T-helper 22 cell (primary cell): ENCODE measurements at regions not wholly inside any gene's neighbourhood (a gene's known extent, or its start where the extent isn't known, plus 50 kb on each side); places are given as distances from the start of the nearest gene placed in this dataset.
"Not testable (repeated sequence)": the region's sequence is repeated elsewhere in the genome, so short reads cannot be mapped to it uniquely, and the experiment has no call there.

Source experiments
- DNase-seq: peaks from one replicate; pipeline ENCODE4 v3.0.0-alpha.2; 2020; ENCODE audit warnings: low read depth

DNA sequence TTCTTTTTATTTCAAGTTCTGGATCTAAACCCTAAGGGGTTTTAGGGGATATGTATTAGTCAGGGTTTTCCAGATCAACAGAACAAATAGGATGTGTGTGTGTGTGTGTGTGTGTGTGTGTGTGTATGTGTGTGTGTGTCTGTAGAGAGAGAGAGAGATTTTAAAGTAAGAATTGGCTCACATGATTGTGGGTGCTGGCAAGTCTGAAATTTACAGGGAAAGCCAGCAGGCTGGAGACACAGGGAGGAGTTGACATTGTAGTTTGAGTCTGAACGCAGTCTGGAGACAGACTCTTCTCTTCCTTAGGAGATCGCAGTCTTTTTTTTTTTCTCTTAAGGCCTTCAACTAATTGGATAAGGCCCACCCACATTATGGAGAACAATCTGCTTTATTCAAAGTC is 428.8 kb upstream of the TBL1XR1 start:
- DNase-seq, result no peak

DNA sequence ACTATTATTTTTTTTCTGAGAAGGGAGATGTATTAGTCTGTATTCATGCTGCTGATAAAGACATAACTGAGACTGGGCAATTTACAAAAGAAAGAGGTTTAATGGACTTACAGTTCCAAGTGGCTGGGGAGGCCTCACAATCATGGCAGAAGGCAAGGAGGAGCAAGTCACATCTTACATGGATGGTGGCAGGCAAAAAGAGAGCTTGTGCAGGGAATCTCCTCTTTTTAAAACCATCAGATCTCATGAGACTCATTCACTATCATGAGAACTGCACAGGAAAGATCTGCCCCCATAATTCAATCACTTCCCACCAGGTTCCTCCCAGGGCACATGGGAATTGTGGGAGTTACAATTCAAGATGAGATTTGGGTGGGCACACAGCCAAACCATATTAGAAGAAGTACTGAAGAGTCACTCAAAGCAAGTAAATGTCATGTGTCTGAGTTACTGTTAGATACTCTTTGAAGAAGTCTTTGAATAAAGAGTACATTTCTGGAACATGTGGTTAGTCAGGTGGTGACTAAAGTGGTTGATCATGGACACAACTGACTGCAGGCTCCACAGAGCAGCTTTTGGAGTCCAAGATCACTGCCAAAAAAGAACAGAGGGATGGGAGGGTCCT is 430.9 kb upstream of the TBL1XR1 start:
- not testable (repeated sequence) for DNase-seq

DNA sequence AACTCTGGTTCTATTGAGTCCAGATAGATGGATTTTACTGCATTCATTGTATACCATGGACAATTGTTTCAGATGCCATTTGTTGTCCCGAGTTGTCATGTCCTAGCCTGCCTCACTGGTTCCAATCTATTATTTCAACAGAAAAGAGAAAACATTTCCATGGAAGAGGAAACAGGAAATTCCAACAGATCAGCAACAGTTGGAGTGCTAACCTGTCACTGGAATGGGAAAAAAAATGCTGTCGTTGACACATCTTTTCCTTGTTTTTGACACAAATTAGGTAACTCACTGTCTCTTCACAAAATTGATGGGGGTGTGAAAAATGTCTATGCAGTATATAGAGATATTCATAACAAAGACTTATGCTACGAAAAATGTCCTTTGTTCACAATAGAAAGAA is 432.0 kb upstream of the TBL1XR1 start:
- no peak for DNase-seq

DNA sequence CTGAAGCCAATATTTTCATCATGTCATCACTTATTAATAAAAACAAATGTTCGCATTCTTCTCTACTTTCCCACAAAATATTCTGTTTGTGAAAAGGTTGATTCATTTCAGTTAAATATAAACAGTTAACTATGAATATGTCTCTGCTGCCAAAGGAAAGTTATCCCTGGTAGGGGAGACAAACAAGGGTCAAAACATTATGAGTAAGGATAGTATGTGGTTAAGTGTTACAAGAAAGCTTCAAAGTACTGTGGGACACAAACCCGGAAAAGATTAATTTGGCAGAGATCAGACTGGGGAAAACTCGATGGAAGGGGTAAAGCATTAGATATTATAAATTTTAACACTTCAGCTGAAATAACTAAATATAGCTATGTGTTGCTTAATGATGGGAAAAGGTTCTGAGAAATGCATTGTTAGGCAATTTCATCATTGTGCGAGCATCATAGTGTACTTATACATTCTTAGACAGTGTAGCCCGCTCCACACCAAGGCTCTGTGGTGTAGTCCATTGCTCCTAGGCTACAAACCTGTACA is 436.5 kb upstream of the TBL1XR1 start:
- DNase-seq, result no peak

DNA sequence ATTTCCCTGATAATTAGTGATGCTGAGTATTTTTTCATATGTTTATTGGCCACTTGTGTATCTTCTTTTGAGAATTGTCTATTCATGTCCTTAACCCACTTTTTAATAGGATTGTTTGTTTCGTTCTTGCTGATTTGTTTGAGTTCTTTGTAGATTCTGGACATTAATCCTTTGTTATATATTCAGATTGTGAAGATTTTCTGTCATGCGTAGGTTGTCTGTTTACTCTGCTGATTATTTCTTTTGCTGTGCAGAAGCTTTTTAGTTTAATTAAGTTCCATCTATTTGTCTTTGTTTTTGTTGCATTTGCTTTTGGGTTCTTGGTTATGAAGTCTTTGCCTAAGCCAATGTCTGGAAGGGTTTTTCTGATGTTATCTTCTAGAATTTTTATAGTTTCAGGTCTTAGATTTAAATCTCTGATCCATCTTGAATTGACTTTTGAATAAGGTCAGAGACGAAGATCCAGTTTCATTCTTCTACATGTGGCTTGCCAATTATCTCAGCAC is 438.4 kb upstream of the TBL1XR1 start:
- DNase-seq, result not testable (repeated sequence)

DNA sequence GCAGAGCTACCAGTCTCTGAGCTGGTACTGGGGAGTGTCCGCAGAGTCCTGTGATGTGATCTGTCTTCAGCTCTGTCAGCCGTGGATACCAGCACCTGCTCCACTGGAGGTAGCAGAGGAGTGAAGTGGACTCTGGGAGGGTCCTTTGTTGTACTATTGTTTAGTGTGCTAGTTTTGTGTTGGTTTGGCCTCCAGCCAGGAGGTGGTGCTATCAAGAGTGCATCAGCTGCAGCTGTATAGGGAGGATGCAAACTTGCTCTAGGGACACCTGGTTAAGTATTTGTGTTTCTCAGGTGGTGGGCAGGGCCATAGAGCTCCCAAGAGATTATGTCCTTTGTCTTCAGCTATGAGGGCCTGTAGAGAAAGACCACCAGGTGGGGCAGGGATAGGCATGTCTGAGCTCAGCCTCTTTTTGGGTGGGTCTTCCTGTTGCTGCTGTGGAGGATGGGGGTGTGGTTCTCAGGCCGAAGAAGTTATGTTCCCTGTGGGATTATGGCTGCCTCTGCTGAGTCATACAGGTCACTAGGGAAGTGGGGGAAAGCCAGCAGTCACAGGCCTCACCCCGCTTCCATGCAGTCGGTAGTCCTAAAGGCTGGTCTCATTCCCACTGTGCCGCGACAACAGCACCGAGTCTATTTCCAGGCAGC is 443.2 kb upstream of the TBL1XR1 start:
- no peak for DNase-seq

DNA sequence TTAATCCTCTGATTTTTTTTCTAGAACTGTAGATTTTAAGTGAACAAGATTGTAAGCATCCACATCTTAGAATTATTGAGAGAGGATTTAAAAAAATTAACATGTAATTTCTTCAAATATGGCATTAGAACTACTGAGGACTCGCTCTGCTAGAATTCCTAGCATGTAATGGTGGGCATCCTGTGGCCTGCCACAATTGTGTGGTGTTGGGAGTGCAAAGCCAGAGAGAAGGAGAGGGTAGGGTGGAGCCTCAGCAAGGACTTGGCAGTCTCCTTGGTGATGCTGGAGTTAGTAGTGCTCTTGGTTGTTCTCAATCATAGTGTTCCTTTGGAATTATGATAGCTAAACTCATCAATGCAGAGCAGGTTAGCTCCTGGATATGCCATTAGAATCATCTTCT is 443.9 kb upstream of the TBL1XR1 start:
- DNase-seq, result no peak

DNA sequence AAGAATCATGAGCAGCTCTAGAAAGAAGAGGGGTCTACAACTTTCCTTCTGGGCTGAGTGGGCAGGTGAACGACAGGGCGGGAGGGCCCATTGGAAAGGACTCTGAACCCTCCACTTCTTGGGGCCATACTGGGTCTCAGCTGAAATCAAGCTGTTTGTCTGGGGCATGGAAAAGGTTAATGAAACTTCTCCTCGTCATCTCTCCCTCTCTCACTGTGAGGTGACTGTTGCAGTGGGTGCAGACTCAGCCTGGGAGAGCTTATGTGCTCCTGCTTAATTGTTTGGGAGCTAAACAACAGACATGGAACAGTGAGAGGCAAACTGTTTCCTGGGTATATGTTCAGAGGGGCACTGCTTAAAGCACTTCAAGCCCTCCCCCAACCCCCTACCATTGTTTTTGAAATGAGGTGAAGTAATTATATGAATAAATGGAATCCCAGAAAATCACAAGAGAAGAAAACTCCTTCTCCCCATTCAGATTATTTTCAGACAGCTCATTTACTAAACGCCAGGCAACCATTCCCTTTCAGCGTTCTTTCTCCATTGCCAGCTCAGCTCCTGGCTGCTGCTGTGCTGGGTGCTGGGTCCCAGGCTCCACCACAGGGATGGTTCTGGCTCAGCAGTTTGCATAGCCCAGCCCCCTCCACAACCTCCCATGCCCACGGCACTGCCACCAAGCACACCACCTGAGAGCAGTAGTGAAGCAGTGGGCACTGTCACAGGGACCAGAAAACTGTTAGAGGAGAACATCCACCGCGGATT is 444.9 kb upstream of the TBL1XR1 start:
- DNase-seq, result no peak

DNA sequence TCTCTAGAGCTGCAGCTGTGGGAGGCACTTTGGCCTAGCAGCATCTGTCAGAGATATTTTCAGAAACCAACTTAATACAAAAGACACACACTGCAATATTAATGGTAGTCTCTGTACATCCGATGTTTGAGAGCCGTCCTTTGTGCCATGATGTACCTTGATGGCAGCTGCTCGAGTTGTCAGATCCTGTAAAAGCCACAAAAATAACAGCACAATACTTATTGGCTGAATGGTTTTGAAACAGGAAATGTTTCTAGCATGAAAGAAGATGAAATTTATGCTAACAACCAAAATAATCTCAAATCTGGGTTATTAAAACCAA is 445.5 kb upstream of the TBL1XR1 start:
- no peak for DNase-seq

DNA sequence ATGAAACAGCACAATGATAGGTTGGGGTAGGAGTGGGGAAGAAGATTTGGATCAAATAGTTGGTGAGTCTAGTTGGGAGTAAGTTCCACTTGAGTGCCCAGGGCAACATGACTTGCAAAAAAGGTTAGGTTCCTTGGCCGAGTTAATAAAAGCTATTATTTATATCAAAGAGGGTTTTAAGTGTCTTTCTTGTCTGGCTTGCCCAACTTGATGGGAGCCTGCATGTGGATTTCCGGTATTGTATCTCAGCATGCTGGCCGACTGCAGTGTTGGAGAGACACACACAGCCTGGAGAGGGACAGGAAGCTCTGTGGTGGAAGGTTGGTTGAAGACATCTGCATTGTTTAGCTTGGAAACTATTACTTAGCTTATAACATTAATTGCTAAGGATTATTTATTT is 449.5 kb upstream of the TBL1XR1 start:
- DNase-seq, result no peak

DNA sequence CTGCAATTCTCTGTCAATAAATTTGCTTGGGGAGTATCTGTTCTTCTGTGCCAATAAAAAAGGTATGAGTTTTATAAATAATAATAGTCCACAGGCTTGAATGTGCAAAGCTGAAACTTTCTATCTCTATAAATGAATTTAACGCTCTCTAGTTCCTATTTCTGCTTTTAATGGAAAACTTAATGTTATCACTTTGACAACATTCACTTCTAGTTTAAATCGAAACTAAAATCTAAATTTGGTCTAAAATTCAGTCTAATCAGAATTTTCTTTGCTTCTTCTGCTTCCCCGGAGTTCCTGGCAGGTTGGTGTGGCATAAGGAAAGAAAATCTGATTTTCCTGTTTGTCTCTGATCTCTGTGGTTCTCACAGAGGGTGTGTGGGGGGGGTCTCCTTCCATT is 450.1 kb upstream of the TBL1XR1 start:
- DNase-seq, result no peak

DNA sequence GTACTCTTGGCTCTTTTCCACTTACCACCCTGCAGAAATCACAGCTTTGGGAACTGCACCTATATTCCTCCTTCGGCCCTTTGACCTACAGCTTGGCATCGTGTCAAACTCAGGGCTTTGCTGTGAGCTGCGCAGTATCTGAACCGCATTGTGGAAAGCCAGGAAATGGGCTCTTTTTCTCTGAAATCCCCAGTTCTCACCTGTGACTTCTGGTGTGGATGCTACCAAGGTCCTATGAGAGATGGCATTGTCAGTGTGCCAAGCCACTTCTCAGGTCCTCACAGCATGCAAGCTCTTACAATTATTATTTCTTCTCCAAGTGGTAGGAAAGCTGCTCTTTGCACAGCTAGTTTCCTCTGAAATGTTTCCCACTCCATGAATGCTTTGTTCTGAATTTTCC is 450.6 kb upstream of the TBL1XR1 start:
- no peak for DNase-seq

DNA sequence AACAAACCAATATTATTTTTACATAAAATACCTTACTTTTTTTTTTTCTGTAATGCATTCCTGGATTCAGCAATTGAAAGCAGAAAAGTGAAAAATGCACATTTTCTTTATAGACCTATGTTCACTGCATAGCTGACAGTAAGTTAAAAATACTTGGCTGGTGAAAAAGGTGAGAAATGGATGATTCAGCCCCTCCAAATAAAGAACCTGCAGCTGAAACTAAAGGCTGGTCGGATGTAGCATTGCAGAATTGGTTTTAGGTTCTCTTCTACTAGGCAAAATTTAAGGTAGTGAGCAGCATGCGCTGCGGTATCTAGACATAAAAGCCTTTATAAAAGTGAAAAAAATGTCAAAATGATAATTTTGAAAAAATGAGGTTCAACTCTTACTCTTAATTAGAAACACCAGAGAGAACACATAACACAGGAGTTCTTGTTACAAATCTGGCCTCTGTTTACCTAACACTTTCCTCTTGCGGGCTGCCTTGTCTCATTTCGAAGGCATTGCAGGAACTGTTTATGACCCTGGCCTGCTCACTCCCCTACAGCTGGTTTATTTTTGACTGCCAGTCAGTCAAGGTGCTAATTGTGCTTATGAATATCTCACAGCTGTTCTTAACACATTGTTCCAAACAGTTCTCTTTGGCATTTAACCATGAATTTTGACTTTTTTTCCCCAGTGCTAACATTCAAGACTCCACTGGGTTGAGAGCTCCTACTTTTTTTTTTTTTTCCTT is 455.4 kb upstream of the TBL1XR1 start:
- no peak for DNase-seq

DNA sequence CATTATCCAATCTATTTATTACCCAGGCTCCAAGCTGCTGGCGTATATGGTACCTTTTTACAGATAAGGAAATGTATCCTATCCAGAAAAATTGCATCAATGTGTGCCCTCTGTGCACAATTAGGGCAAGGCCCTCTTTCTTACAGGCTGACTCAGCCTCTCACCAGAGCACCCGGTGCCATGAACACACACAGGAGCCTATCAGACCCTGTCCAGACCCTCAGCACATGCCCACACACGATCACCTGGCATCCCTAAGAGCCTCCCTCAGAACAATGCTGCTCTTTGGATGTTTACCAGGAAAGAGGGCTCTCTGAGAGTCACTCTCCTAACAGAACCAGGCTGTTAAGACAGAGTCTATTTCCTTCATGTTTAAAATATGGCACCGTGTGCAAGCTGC is 460.0 kb upstream of the TBL1XR1 start:
- no peak for DNase-seq

DNA sequence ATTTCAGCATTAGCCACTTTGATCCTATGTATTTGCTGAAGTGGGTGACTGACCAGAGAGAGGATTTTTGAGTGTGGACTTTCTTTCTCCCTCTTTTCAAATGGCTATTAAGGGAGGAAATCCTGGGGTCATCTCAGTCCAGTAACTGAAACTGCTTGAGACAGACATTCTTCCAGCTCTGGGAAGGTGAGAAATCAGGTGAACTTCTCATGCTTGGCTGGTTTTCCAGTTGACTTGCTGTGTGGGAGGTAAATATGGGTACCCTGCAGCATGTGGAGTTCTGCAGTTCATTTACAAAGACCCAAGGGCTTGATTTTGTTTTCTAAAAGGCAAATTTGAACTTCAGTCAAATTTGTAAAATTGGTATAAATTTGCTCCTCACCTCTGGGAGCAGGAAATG is 461.1 kb upstream of the TBL1XR1 start:
- DNase-seq, result no peak

DNA sequence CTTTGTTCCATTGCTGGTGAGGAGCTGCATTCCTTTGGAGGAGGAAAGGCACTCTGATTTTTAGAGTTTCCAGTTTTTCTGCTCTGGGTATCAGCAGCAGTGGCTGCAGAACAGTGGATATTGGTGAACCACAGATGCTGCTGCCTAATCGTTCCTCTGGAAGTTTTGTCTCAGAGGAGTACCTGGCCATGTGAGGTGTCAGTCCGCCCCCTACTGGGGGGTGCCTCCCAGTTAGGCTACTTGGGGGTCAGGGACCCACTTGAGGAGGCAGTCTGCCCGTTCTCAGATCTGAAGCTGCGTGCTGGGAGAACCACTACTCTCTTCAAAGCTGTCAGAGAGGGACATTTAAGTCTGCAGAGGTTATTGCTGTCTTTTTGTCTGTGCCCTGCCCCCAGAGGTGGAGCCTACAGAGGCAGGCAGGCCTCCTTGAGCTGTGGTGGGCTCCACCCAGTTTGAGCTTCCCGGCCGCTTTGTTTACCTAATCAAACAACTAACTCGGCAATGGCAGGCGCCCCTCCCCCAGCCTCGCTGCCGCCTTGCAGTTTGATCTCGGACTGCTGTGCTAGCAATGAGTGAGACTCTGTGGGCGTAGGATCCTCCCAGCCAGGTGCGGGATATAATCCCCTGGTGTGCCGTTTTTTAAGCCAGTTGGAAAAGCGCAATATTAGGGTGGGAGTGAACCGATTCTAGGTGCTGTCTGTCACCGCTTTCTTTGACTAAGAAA is 467.3 kb upstream of the TBL1XR1 start:
- not testable (repeated sequence) for DNase-seq

DNA sequence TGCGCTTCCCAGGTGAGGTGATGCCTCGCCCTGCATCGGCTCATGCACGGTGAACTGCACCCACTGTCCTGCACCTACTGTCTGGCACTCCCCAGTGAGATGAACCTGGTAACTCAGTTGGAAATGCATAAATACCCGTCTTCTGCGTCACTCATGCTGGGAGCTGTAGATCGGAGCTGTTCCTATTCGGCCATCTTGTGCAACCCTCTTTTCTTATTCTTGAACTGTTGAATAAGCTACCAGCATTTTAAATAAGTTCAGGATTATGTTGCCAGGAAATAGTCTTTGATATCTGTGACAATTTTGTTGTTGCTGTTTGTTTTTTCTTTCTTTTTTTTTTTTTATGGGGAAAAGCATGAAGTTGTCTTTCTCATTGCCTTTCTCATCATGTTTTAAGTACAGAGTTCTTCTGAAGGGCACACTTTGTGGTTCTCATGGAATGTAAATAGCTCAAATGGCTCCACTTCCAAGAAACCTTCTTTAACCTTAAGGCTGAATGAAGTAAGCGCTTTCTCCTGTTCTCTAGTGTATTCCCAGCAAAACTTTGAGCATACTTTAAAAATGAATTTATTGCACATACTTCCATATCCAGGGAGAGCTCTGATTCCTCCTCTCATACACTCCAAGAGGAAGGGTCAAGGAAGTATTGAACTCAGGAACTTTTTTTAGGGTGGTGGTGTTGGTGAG is 468.0 kb upstream of the TBL1XR1 start:
- no peak for DNase-seq

DNA sequence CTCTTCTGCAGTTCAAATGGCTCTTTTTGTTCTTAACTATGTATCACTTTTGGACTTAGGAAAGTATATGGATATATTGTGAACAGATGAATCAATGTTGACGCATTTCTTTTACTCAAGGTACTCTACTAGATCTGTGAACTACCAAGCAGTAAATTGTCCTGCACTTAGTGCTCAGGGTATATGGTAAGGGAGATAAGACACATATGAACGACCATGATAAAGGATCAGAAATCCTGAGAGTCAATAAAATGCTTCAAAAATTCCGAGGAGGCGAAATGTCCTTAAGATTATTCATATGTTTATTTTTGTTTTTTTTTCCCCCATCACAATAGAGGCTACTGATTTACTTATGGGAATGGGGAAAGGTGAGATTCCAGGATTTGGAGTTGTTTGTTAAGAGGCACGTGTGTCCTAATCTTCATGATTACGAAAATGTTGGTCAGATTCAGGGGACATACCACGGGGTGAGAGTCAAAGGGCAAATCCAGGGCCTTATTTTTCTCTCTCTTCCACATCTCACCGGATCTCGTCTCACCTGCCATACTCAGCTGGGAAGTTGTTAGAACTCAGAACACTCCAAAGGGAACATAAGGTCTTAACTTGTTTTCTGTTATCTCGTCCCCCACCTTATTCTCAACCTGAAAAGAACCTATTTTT is 475.1 kb upstream of the TBL1XR1 start:
- DNase-seq, result no peak

DNA sequence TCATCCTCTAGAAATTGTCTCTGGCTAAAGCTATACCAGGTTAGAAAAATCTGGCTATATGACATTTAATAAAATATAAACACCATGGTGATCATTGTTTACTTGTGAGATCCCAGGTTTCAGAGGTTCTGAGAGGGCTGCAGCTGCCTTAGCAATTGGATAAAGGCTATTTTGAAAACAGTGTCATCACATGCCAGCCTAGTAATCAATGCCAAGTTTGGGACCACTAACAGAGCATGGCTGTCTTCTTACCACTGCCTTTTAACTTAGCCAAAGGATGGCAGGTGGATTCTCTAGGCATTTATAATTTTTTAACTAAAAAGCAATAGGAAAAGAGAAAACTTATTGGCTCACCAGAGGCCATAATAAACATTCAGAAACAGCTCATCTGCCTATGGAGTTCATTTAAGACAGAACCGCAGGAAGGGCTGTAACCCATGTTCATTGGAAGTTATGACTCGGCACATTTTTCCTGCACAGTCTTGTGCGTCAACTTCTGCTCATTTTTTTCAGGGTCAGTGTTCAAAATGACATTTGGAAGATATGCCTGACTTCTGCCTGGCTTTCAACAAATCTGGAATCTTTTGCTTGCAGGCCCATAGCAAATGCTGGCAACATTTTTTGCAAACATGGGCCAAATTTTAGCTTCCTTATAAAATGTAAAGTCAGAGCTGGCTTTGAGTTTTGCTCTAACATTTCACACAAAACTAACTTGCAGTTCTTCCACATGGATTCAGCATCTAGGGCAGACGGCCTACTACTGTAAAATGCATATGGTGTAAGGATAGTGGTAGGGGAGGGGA is 476.0 kb upstream of the TBL1XR1 start:
- no peak for DNase-seq

DNA sequence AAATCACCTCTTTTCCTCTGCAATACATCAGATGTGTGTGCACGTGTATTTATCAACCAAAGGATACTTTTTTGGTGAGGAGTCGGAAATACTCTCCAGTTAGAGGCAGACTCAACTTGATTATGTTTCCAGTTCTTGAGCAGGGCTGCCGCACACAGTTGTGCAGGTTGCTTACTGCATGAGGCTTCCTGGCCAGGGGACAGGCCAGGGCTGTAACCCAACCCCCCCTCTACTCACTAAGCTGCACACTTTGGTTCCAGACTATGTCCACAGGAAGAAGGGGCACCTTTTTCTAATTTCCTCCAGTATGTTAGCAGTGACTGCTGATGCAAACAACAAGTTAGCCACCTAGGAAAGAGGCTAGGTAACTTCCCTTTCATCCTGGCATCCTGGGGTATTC is 476.9 kb upstream of the TBL1XR1 start:
- DNase-seq, result no peak
